ENCODE measurements at regions not wholly inside any gene's neighbourhood (a gene's known extent, or its start where the extent isn't known, plus 50 kb on each side); places are given as distances from the start of the nearest gene placed in this dataset.

- DNase-seq (ENCODE audit: low read depth in 2 of 3, low spot score in 2 of 3) = no peak
Observed at GRCh38 chr1:30311749-30312148, 411.6 kb downstream of the MATN1 start.

GRCh38 chr1:30310966-30311742, 412.2 kb downstream of the MATN1 start:
- no peak for DNase-seq (ENCODE audit: low read depth in 2 of 3, low spot score in 2 of 3)

GRCh38 chr1:30307182-30307581, 416.2 kb downstream of the MATN1 start:
- no peak for DNase-seq (ENCODE audit: low read depth in 2 of 3, low spot score in 2 of 3)

- DNase-seq (ENCODE audit: low read depth in 2 of 3, low spot score in 2 of 3) = no peak
Observed at GRCh38 chr1:30305519-30305918, 417.9 kb downstream of the MATN1 start.

DNA sequence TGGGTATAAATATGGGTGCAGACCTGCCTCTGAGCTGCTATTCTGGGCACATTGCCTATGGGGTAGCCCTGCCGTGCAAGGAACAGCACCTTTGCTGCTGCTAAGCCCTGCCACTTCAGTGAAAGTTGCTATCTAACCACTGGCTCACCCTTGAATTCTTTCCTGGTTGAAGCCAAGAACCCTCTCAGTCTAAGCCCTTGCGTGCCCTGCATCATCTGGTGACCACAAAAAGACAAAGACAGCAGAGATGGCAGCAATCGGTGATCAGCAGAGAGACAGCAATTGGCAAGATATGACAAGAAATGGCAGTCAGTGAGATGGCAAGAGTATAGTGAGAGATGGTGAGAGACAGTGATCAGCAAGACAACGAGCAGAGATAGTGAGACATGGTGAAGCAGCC, 418.3 kb downstream of the MATN1 start:
- DNase-seq (ENCODE audit: low read depth in 2 of 3, low spot score in 2 of 3) = no peak

- DNase-seq (ENCODE audit: low read depth in 2 of 3, low spot score in 2 of 3) = no peak
Observed at GRCh38 chr1:30304080-30304479, 419.3 kb downstream of the MATN1 start.

DNA sequence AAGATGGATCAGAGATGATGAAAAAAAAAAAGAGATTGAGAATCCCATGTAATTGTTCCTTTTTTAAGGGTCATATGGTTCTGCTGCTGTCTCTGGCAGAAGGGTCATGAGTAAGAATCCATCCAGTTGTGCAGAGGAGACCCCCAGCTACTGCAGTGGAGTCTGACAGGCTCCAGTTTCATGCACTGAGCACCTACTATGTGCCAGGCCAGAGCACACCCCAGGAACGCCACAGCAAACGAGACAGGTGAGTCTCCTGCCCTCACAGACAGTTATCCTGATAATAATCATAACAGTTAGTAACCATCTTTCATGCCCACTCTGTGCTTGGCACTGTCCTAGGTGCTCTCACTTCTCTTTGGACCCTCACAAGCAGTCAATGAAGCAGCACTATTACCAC, 420.0 kb downstream of the MATN1 start:
- no peak for DNase-seq (ENCODE audit: low read depth in 2 of 3, low spot score in 2 of 3)

- no peak for DNase-seq (ENCODE audit: low read depth in 2 of 3, low spot score in 2 of 3)
Observed at GRCh38 chr1:30302858-30303257, 420.5 kb downstream of the MATN1 start.

GRCh38 chr1:30300669-30301068, 422.7 kb downstream of the MATN1 start:
- DNase-seq (ENCODE audit: low read depth in 2 of 3, low spot score in 2 of 3) = no peak

GRCh38 chr1:30299393-30299792, 424.0 kb downstream of the MATN1 start:
- DNase-seq (ENCODE audit: low read depth in 2 of 3, low spot score in 2 of 3) = no peak

DNA sequence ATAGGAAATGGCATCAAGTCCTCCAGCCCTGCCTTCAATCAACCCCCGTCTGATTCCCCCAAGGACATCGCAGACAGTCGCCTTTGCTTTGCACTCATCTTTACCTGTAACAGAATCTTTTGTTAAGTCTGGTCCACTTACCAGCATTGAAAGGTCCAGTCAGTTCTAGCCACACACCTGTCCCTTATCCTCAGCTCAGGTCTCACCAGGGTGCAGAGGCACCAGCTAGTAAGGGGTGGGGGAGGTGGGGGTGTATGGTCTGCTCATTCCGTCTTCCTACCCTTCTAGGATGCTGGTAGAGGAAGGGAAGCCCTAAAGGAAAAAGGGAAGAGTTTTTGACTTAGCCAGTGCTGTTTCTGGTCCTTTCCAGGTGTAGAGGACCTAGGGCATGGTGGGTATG, 427.7 kb downstream of the MATN1 start:
- no peak for DNase-seq (ENCODE audit: low read depth in 2 of 3, low spot score in 2 of 3)

DNA sequence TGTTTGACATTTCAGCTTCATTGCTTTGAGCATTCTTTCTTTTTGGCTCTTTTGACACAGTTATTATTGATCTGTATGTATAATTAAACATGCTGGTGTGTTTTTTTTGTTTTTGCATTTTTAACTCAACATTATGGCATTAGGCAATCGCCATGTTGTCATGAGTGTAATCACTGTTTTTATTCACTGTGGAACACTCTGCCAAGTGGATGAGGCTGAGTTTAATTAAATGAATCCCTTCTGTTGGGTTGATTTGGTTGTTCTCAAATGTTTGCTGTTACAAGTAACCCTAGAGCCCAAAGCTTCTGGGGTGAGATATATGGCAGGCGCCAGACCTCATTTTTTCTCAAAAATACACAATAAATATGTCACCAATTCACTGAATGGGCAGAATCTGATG, 428.1 kb downstream of the MATN1 start:
- DNase-seq (ENCODE audit: low read depth in 2 of 3, low spot score in 2 of 3) = no peak

DNA sequence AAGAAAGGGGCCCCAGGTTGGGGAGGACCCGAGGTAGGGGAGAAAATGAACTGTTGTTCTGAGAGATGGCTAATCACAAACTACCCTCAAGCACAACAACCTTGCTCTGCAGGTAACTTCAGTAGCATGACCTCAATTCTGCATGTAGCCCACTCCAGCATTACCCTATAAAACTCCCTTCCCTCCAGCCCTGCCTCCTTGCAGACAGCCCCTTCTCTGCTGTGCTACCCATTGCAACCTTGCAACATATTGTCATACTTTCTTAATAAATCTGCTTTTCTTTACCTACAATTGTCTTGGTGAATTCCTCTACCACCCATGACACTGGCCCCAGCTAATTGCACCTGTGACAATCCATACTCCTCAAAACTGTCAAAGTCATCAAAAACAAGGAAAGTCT, 428.9 kb downstream of the MATN1 start:
- DNase-seq (ENCODE audit: low read depth in 2 of 3, low spot score in 2 of 3) = no peak

DNA sequence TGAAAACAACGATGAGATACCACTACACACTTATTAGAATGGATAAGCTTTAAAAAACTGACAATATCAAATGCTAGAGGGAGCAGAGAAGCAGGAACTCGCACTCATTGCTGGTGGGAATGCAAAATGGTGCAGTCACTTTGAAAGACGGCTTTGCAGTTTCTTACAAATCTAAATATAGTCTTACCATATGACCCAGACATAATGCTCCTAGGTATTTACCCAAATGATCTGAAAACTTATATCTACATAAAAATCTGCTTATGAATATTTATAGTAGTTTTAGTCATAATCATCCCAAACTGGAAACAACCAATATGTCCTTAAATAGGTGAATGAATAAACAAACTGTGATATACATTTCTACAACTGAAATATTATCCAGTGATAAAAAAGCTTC, 430.9 kb downstream of the MATN1 start:
- DNase-seq (ENCODE audit: low read depth in 2 of 3, low spot score in 2 of 3) = no peak

GRCh38 chr1:30291526-30291925, 431.9 kb downstream of the MATN1 start:
- no peak for DNase-seq (ENCODE audit: low read depth in 2 of 3, low spot score in 2 of 3)

DNA sequence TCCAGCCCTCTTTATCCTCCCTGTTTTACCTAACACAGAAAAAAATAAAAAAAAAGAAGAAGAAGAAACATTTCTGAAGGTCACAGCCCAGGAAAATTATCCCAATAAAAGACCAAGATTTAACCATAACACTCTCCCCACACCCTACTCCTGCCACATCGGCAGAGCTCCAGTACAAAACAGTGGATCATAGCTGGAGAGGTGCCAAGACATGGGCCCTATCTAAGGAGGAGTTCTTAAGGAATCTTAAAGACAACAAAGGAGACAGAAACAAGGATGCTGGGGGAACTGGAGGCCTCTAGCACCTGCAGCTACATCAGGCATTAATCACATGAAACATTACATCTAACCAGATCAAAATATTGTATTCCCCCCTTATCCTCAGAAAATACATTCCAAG, 432.8 kb downstream of the MATN1 start:
- DNase-seq (ENCODE audit: low read depth in 2 of 3, low spot score in 2 of 3) = no peak

- no peak for DNase-seq (ENCODE audit: low read depth in 2 of 3, low spot score in 2 of 3)
Observed at GRCh38 chr1:30287976-30288375, 435.4 kb downstream of the MATN1 start.

DNA sequence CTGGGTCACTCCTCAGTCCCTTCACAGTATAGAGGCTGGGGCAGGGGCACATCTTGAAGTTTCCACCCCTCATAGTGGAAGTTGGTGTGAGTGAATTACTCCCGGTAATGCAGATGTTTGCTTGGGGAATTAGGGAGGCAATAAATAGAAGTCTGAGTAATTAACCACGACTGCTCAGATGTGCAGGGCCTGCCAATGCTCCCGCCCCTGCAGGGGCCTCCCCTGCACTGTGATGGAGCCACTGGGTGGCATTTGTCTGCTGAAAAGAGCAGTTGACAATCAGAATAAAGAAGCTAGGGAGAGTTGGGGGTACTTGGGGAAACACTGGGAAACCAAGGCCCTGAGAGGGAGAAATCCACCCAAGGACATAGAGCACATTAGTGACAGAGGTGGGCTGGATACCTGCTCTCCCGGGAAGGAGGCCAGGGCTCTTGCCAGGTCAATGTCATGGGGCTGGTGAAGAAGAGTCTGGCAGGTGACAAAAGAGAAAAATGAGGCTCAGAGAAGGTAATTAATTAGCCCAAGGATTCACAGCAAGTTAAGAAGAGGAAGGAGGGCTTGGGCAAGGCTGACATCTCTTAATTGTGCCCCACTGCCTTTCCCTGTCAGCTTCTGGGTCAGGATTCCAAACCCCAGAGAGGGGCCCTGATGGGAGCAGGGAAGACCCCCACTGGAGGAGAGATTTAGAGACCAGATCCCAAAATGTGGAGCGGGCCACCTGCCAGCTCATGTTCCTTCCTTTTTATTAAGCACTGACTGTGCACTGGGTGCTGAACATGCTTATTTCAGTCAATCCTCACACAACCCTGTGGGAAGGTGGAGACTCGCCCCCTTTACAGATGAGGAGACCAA, 436.2 kb downstream of the MATN1 start:
- no peak for DNase-seq (ENCODE audit: low read depth in 2 of 3, low spot score in 2 of 3)

GRCh38 chr1:30286241-30286987, 437.0 kb downstream of the MATN1 start:
- DNase-seq (ENCODE audit: low read depth in 2 of 3, low spot score in 2 of 3) = no peak

GRCh38 chr1:30285501-30285932, 437.9 kb downstream of the MATN1 start:
- DNase-seq (ENCODE audit: low read depth in 2 of 3, low spot score in 2 of 3) = no peak

- DNase-seq (ENCODE audit: low read depth in 2 of 3, low spot score in 2 of 3) = no peak
Observed at GRCh38 chr1:30284728-30285475, 438.5 kb downstream of the MATN1 start.
